Left forelimb (tissue), 1 donor: ENCODE measurements at regions not wholly inside any gene's neighbourhood (a gene's known extent, or its start where the extent isn't known, plus 50 kb on each side); places are given as distances from the start of the nearest gene placed in this dataset.

Experiments used
- DNase-seq: peaks from one replicate; pipeline ENCODE4 v3.0.0-alpha.2; 2018; ENCODE audit warnings: low spot score

GRCh38 chr3:157718800-157719199 is 215.6 kb upstream of the VEPH1 start:
- DNase-seq, result no peak

GRCh38 chr3:157713101-157713500 is 209.9 kb upstream of the VEPH1 start:
- DNase-seq, result no peak

- no peak for DNase-seq
Observed at GRCh38 chr3:157705258-157705657, 202.0 kb upstream of the VEPH1 start.

- no peak for DNase-seq
Observed at GRCh38 chr3:157700405-157700804, 197.2 kb upstream of the VEPH1 start.

- no peak for DNase-seq
Observed at GRCh38 chr3:157695586-157695985, 192.4 kb upstream of the VEPH1 start.

- DNase-seq, result no peak
Observed at GRCh38 chr3:157695103-157695502, 191.9 kb upstream of the VEPH1 start.

- DNase-seq, result no peak
Observed at GRCh38 chr3:157693762-157694161, 190.5 kb upstream of the VEPH1 start.

- no peak for DNase-seq
Observed at GRCh38 chr3:157692468-157692867, 189.3 kb upstream of the VEPH1 start.

- no peak for DNase-seq
Observed at GRCh38 chr3:157683668-157684067, 180.5 kb upstream of the VEPH1 start.

- no peak for DNase-seq
Observed at GRCh38 chr3:157672061-157672460, 168.8 kb upstream of the VEPH1 start.

GRCh38 chr3:157671656-157672055 is 168.4 kb upstream of the VEPH1 start:
- DNase-seq, result no peak

GRCh38 chr3:157669416-157669815 is 166.2 kb upstream of the VEPH1 start:
- no peak for DNase-seq

- DNase-seq, result no peak
Observed at GRCh38 chr3:157667493-157667892, 164.3 kb upstream of the VEPH1 start.

- no peak for DNase-seq
Observed at GRCh38 chr3:157662171-157662570, 159.0 kb upstream of the VEPH1 start.

GRCh38 chr3:157660847-157661246 is 157.6 kb upstream of the VEPH1 start:
- no peak for DNase-seq

- DNase-seq, result no peak
Observed at GRCh38 chr3:157652366-157652765, 149.2 kb upstream of the VEPH1 start.

GRCh38 chr3:157650699-157651098 is 147.5 kb upstream of the VEPH1 start:
- DNase-seq, result no peak

GRCh38 chr3:157650172-157650571 is 147.0 kb upstream of the VEPH1 start:
- no peak for DNase-seq

GRCh38 chr3:157649511-157649910 is 146.3 kb upstream of the VEPH1 start:
- no peak for DNase-seq

GRCh38 chr3:157647820-157648219 is 144.6 kb upstream of the VEPH1 start:
- DNase-seq, result no peak

GRCh38 chr3:157639756-157640426 is 136.7 kb upstream of the VEPH1 start:
- DNase-seq, result no peak

GRCh38 chr3:157637866-157638265 is 134.7 kb upstream of the VEPH1 start:
- DNase-seq, result no peak

GRCh38 chr3:157633241-157633640 is 130.0 kb upstream of the VEPH1 start:
- no peak for DNase-seq

GRCh38 chr3:157632075-157632474 is 128.9 kb upstream of the VEPH1 start:
- no peak for DNase-seq

- DNase-seq, result no peak
Observed at GRCh38 chr3:157631478-157631877, 128.3 kb upstream of the VEPH1 start.
